Myocyte (in vitro differentiated cells): ENCODE measurements at regions not wholly inside any gene's neighbourhood (a gene's known extent, or its start where the extent isn't known, plus 50 kb on each side); places are given as distances from the start of the nearest gene placed in this dataset.
A peak's percentile ranks its signal among the peaks of the same experiment; 100 is the strongest.
"Not testable (repeated sequence)": the region's sequence is repeated elsewhere in the genome, so short reads cannot be mapped to it uniquely, and the experiment has no call there.

Source experiments
- DNase-seq: peaks from one replicate; pipeline ENCODE4 v3.0.0-alpha.2; 2012; ENCODE audit warnings: low read depth

DNA sequence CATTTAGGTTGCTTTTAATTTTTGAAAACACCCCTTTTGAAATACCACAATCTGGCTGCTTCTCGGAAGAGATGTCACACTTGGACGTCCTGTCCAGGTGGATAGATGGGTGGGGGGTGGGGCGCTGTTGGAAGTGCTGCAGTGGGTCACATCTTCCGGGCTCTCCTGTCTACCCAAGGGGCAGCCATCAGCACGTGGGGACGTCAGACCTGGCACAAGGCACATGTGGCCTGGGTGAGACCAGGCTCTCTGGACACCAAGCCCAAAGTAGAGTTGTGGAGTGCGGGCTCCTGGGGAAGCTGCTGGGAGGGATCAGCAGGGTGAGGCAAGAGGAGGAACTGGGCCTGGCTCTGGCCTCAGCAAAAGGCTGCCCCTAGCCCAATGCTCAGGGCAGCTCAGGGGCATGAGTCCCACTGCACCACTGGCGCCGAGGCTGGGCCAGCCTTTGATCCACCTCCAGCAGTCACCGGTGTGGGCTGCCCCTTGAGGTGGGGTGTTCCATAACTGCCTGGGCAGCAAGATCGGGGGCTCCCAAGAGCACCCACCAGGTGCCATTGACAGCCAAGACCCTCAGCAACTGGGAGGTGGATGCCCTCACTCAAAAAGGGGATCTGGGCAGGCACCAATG, 68.6 kb upstream of the CCND1 start:
- DNase-seq = no peak

- DNase-seq = no peak
These were observed 68.1 kb upstream of the CCND1 start for GRCh38 chr11:69572861-69573260.

DNA sequence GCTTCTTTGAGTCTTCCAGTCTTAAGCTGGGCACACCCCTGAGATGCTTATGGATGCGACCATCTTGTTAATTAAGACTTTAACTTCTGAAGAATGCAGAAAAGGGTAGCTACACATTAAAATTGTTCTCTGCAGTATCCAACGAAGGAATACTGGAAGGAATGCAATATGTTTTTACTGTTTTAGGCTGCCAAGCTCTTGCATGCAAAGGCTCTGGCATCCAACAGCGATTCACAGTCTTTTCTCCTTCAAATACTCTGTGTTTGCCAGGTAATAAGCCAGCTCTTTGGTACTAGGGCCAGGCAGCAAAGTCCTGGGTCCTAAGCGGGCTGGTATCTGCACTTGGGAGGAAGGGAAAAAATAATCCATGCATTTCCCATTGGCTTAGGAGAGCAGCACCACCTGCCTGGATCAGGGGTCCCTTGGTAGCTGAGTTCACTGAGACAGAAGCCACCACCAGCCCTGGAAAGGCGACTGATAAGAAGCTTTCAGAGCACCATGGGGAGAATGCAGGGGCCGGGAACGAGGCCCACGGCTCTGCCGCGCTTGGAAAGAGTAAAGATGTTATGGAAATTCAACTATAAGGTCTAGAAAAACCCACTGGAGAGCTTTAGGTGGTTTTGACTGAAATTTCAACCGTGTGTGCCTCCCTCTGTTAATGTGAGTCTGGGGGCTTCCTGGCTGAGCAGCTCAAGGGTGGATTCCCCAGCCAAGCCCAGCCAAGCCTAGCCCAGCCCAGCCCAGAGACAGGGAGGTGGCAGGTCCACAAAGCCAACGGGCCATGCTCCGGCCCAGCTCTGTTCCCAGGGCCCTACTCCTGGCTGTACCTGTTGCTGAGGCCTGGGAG, 67.0 kb upstream of the CCND1 start:
- no peak for DNase-seq

DNA sequence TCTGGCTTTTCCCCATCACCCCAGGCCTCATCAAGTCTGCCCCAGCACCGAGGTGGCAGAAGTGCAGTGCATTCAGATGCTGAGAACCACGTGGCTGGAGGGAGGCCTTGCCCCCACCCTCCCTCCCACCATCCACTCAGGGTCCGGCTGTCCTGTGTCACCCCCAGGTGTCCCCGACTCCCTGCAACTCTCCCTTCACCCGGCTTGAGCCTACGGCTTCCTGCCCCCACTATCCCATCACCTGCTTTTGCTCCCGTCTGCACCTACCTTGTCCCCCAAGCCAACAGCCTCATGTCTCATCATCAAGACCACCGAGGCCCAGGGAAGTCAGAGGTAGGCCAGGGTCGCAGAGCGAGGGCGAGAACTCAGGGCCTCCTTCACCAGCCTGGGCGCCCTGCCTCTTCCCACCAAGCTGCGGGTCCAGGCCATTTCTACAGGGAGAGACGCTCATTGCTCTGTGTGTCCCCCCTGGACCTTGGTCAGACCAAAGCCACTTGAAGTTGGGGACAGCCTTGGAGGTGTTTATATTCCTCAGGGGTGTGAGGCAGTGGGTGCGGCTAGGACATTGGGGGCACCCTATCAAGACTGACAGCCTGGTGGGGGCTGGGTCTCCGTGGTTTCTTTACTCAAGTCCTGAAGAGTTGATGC, 66.2 kb upstream of the CCND1 start:
- DNase-seq = no peak

DNA sequence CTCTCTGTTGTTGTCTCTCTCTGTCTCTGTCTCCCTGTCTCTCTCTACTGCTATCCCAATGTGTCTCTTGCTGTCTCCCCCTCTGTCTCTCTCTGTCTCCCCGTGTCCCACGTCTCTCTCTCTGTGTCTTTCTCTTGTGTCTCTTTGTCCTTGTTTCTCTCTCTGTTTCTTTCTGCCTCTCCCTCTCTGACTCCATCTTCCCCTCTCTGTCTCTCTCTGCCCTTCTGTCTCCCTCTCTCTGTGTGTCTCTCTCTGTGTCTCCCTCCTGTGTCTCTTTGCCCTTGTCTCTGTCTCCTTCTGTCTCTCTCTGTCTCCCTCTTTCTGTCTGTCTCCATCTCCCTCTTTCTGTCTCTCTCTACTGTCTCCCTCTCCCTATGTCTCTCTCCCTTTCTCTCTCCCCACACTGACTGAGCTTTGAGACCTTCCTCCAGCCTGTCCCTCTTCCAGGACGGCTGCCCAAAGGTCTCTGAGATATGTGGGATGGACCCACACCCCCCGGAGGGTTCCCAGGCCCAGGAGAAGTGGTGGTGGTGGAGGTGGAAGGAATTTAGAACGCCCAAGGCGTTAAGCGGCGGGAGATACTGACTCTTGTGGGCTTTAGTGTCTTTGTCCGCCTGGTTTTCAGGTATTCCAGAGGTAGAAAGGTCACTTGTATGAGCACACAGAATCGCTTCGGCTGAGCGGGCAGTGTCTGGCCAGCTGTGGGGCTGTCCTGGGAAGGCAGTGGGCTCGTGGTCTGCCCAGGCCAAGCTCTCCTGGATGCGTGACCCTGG, 65.5 kb upstream of the CCND1 start:
- DNase-seq = no peak

- DNase-seq = no peak
These were observed 64.7 kb upstream of the CCND1 start for GRCh38 chr11:69576069-69576782.

GRCh38 chr11:69578167-69578566, 62.8 kb upstream of the CCND1 start:
- DNase-seq = no peak

DNA sequence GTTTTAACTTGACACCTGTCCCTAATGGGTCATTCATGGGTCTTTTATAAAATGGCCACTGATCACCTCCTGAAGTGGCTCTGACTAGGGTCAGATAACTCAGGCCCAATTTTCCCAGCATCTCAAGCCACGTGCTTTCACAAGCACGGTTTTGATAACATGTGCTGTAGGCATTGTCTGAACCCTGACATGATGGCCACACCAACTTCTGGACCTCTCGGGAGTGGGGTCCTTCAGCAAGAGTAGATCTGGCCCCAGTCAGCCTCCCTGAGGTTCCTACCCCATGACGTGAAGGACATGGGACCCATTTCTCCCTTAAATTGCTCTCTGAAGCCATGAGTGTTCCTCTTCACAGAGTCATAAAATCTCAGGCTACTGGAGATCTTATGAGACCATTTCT, 60.4 kb upstream of the CCND1 start:
- no peak for DNase-seq

DNA sequence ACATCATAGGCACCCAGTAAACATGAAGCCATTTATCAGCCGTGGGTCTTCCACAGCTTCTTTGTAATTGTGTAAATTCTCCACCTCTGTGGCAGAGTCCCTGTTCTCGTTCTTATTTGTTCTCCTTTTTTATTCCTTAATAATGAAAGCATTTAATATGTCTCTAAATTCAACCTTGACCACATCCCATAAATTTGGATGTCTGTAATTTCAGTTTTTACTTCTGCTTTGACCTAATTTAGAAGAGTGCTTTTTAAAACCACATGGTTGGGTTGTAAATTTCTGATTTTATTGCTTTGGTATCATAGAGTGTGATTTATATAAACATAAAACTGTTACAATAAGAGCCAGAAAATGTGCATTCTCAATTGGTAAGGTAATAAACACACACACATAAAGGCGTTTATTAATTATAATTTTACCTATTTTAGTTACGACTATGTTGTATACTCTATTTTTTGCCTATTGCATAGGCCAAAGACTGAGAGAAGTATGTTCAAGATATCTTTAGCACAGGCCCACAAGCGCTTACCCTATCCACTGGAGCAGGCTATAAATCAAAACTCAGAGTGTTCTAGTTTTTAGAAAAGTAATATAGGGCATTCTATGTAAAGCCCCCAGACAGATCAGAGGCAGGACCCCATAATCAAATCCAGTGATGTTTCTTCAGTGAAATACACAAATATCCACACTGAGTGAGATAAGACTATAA, 58.0 kb upstream of the CCND1 start:
- DNase-seq = no peak

GRCh38 chr11:69584160-69584559, 56.8 kb upstream of the CCND1 start:
- DNase-seq = no peak

- DNase-seq = no peak
These were observed 55.6 kb upstream of the CCND1 start for GRCh38 chr11:69585385-69585784.

GRCh38 chr11:69587454-69588090, 53.4 kb upstream of the CCND1 start:
- peak; percentile 65 for DNase-seq

- peak; percentile 46 for DNase-seq
These were observed 52.7 kb upstream of the CCND1 start for GRCh38 chr11:69588270-69588669.

DNA sequence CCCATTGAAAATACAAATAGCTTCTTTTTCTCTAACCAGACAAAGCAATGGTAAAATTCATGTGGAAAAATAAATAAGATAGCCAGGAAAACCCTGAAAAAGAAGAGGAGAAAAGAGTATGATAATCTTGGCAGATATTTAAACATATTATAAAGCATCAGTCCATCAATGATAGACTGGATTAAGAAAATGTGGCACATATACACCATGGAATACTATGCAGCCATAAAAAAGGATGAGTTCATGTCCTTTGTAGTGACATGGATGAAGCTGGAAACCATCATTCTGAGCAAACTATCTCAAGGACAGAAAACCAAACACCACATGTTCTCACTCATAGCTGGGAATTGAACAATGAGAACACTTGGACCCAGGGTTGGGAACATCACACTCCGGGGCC, 50.9 kb upstream of the CCND1 start:
- DNase-seq = not testable (repeated sequence)
